ENCODE measurements at regions not wholly inside any gene's neighbourhood (a gene's known extent, or its start where the extent isn't known, plus 50 kb on each side); places are given as distances from the start of the nearest gene placed in this dataset.

- TF ChIP-seq CHD4 (IDR thresholded peaks at IDR 0.05; ENCODE audit: borderline replicate concordance, low read length) (no peak), NFE2L1 (CRISPR knock-in tag; IDR thresholded peaks at IDR 0.05; ENCODE audit: borderline replicate concordance) (no peak), SP5 (CRISPR knock-in tag; IDR thresholded peaks at IDR 0.05; ENCODE audit: borderline replicate concordance, low read depth) (no peak), KLF16 (CRISPR knock-in tag; IDR thresholded peaks at IDR 0.05) (0 out of 4 replicates have a peak, but pooled peaks of 1 of the 2 experiments have one; percentile 25), JUNB (CRISPR knock-in tag; IDR thresholded peaks at IDR 0.05; ENCODE audit: borderline replicate concordance) (no peak), ZNF724P (CRISPR knock-in tag; IDR thresholded peaks at IDR 0.05; ENCODE audit: borderline replicate concordance) (no peak), MAF1 (CRISPR knock-in tag; IDR thresholded peaks at IDR 0.05; ENCODE audit: borderline replicate concordance) (peak; percentile 57; the same call in 1 of the 2 replicates), NR3C1 (CRISPR knock-in tag; IDR thresholded peaks at IDR 0.05) (no peak), ARHGAP35 (CRISPR knock-in tag; IDR thresholded peaks at IDR 0.05; ENCODE audit: borderline replicate concordance) (no peak), ZFAT (CRISPR knock-in tag; conservative IDR thresholded peaks at IDR 0.05) (no peak), MYNN (CRISPR knock-in tag; IDR thresholded peaks at IDR 0.05; ENCODE audit: low read depth) (no peak), ZNF616 (CRISPR knock-in tag; IDR thresholded peaks at IDR 0.05; ENCODE audit: low read depth) (no peak), ZNF710 (CRISPR knock-in tag; IDR thresholded peaks at IDR 0.05; ENCODE audit: borderline replicate concordance) (peak; percentile 77), ZSCAN25 (CRISPR knock-in tag; IDR thresholded peaks at IDR 0.05) (no peak), ZSCAN29 (CRISPR knock-in tag; conservative IDR thresholded peaks at IDR 0.05) (no peak), ZBTB4 (CRISPR knock-in tag; IDR thresholded peaks at IDR 0.05; ENCODE audit: borderline replicate concordance) (no peak), CREM (IDR thresholded peaks at IDR 0.05) (no peak), CREM (CRISPR knock-in tag; IDR thresholded peaks at IDR 0.05) (no peak), ZNF550 (CRISPR knock-in tag; IDR thresholded peaks at IDR 0.05; ENCODE audit: borderline replicate concordance) (no peak), SRSF1 (optimal IDR thresholded peaks at IDR 0.05; ENCODE audit: low read depth, low read length) (no peak), ZNF12 (CRISPR knock-in tag; IDR thresholded peaks at IDR 0.05) (no peak), ZNF383 (CRISPR knock-in tag; IDR thresholded peaks at IDR 0.05; ENCODE audit: borderline replicate concordance) (no peak), ZBTB33 (CRISPR knock-in tag; IDR thresholded peaks at IDR 0.05) (no peak), MAX (IDR thresholded peaks at IDR 0.05) (peak; percentile 42)
These were observed 86.8 kb upstream of the PARP11 start (continued) for GRCh38 chr12:3959799-3960560.
